Midbrain (tissue), 1 donor: ENCODE measurements at regions not wholly inside any gene's neighbourhood (a gene's known extent, or its start where the extent isn't known, plus 50 kb on each side); places are given as distances from the start of the nearest gene placed in this dataset.

Experiments
- DNase-seq: peaks from one replicate; lab custom pipeline; 2025; lab: John Stamatoyannopoulos, UW

GRCh38 chr1:14039582-14040430 is 339.8 kb downstream of the PRDM2 start:
- no peak for DNase-seq

- DNase-seq = no peak
Observed at GRCh38 chr1:14049965-14050364, 350.0 kb downstream of the PRDM2 start.

GRCh38 chr1:14055442-14056223 is 355.6 kb downstream of the PRDM2 start:
- no peak for DNase-seq

GRCh38 chr1:14057640-14058039 is 357.7 kb downstream of the PRDM2 start:
- DNase-seq = no peak

GRCh38 chr1:14061204-14061603 is 361.2 kb downstream of the PRDM2 start:
- DNase-seq = no peak

- no peak for DNase-seq
Observed at GRCh38 chr1:14061722-14062121, 361.7 kb downstream of the PRDM2 start.

GRCh38 chr1:14062669-14063068 is 362.7 kb downstream of the PRDM2 start:
- DNase-seq = no peak

- no peak for DNase-seq
Observed at GRCh38 chr1:14064649-14065442, 364.9 kb downstream of the PRDM2 start.

- no peak for DNase-seq
Observed at GRCh38 chr1:14065486-14065885, 365.5 kb downstream of the PRDM2 start.

- DNase-seq = no peak
Observed at GRCh38 chr1:14067036-14067435, 367.0 kb downstream of the PRDM2 start.

GRCh38 chr1:14067711-14068110 is 367.7 kb downstream of the PRDM2 start:
- peak; percentile 52 for DNase-seq

- DNase-seq = no peak
Observed at GRCh38 chr1:14071581-14071980, 371.6 kb downstream of the PRDM2 start.

- no peak for DNase-seq
Observed at GRCh38 chr1:14080653-14081052, 380.7 kb downstream of the PRDM2 start.

- DNase-seq = no peak
Observed at GRCh38 chr1:14082331-14082730, 382.3 kb downstream of the PRDM2 start.

GRCh38 chr1:14083277-14083676 is 383.3 kb downstream of the PRDM2 start:
- no peak for DNase-seq

GRCh38 chr1:14083706-14084105 is 383.7 kb downstream of the PRDM2 start:
- no peak for DNase-seq

- no peak for DNase-seq
Observed at GRCh38 chr1:14090062-14090461, 390.1 kb downstream of the PRDM2 start.

- no peak for DNase-seq
Observed at GRCh38 chr1:14090531-14090930, 390.5 kb downstream of the PRDM2 start.

- DNase-seq = peak; percentile 3
Observed at GRCh38 chr1:14094611-14095400, 394.8 kb downstream of the PRDM2 start.

GRCh38 chr1:14098294-14098913 is 398.4 kb downstream of the PRDM2 start:
- DNase-seq = no peak

GRCh38 chr1:14100444-14100843 is 400.5 kb downstream of the PRDM2 start:
- DNase-seq = no peak
